ELF-1 (cell line): ENCODE measurements at regions not wholly inside any gene's neighbourhood (a gene's known extent, or its start where the extent isn't known, plus 50 kb on each side); places are given as distances from the start of the nearest gene placed in this dataset.
"Not testable (repeated sequence)": the region's sequence is repeated elsewhere in the genome, so short reads cannot be mapped to it uniquely, and the experiment has no call there.

Experiments
- DNase-seq: peaks from one replicate; pipeline ENCODE4 v3.0.0-alpha.2; 2016; ENCODE audit warnings: low read depth, low spot score

DNA sequence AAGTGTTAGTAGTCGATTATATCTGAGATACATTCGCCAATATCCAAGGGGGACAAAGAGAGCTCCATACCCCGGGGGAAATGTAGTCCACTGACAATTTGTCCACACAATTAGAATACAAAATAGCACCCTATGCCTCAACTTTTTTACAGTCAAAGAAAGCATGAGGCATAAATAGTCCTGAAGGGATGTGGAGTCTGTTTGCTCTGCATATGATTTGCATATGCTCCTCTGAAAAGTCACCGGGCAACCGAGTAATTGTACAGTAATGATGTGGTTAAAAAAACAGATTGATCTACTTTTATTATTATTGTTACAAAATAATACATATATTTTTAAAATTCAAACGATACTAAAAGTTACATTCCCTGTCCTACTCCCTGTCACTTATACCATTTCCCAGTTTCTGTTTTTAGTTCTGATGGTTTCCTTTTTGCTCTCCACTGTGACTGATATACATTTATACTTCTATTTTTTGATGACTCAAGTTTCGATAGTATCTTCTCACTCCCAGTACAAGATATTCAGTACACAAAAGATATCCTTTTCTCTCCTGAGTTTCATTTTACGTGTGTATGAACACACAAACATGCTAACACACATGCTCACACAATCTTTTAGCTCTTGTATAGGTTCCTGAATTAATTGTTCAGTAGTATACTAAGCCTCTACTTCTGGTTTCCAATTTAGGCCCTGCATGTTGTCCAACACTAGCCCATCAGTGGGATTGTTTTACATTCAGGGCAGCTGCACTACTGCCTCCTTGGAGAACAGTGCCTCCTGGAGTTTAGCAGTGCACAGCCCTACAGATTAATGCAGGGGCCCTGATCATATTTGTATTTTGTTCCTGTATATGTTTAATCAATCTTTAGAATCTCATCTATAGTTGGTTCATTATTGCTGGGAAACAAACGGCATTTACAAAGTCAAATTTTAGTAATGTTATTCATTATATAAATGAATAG is 130.9 kb downstream of the TES start:
- no peak for DNase-seq

DNA sequence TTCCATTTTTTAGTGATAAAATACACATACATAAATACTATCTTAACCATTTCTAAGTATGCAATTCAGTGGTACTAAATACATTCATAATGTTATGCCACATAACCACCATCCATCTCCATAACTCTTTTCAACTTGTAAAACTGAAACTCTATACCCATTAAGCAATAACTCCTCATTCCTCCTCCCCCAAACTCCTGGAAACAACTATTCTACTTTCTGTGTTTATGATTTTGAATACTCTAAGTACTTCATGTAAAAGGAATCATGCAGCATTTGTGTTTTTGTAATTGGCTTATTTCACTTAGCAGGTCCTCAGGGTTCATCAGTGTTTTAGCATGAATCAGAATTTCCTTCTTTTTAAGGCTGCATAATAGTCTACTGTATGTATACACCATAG is 131.8 kb downstream of the TES start:
- no peak for DNase-seq

DNA sequence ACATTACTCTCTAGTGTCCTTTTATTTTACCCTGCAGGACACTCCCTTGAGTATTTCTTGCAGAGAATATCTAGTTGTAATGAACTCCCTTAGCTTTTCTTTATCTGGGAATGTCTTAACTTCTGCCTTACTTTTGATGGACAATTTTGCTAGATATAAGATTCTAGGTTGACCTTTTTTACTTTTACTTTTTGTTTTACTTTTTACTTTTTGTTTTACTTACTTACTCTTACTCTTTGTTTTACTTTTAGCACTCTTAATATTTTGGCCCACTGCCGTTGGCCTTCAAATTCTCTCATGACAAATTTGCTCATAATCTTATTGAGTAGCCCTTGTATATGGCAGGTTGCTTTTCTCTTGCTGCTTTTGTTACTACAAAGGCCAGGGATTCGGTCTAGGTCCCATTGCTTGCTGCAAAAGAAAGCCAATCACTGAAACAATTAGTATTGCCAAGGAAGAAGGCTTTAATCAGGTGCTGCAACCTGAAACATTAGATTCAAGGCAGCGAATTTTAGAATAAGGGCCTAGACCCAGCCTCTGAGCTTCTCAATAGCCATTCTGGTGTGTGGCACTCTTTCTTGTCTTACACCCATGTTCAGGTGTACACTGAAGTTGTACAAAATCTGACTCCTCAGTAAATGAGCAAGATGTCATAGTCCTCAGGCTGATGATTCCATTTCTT is 137.0 kb downstream of the TES start:
- no peak for DNase-seq

DNA sequence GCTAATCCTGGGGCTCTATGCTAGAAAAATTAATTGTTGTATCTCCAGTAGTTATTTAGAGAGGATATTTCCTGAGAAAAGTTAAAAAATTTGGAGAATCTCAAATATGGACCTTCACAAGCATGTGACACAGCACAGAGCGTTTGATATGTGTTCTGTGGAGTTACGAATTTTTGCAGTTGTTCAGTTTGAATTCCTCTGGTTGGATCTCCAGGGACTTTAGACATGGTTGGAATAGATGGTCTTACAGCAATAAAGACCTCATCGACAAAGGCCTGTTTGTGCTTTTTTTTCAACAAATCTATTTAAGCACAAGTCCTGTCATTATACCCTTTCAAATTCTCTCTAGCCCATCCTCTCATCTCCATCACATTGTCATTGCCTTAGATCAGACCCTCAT is 138.0 kb downstream of the TES start:
- no peak for DNase-seq

DNA sequence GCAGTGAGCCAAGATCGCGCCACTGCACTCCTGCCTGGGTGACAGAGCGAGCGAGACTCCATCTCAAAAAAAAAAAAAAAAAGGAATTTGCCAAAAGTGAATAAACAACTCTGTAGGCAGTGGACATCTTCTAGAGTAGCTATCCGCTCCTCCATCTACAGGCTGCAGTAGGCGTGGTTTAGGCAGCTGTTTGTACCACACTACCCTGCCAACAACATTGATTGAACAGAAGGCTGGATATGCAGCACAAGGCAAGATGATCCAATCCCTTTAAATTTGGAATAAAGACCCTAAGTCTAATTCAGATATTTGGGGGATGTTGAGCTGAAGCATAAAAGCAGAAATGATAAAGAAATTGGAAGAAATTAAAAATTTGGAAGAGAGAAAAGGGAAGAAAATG is 141.6 kb downstream of the TES start:
- no peak for DNase-seq

DNA sequence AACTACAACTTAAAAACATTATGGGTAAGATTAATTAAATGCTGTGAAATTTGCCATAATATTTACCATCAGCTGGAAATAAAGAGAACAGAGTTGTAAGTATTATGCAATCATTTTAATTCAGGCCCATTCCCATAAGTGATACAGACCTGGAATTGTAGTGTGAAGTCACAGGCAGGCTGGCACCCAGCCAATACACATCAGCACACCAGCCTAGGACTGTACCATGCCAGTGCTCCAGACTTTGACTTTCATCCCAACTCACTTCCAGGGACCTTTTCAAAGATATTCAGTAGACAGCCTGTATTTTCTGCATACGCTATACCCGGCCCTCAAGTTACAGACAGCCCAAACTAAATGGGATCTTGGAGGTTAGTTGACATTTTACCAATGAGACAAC is 143.3 kb downstream of the TES start:
- no peak for DNase-seq

DNA sequence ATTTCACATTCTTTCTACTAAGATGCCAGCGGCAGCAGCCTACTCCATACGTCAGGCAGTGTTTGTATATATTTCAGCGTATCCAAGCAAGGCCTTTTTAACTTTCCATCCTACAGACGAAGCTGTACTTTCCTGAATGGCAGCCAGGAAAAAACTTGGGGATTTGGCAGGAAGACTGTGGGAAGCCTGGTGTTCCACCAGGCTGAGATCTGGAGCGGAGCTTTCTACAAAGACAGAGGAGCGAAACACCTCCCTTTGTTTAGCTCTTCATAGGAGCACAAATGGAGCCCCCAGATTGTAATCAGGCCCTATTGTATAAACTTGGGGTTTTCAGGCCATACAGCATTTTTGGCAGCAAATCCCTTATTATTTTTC is 143.8 kb downstream of the TES start:
- peak; percentile 5 for DNase-seq

DNA sequence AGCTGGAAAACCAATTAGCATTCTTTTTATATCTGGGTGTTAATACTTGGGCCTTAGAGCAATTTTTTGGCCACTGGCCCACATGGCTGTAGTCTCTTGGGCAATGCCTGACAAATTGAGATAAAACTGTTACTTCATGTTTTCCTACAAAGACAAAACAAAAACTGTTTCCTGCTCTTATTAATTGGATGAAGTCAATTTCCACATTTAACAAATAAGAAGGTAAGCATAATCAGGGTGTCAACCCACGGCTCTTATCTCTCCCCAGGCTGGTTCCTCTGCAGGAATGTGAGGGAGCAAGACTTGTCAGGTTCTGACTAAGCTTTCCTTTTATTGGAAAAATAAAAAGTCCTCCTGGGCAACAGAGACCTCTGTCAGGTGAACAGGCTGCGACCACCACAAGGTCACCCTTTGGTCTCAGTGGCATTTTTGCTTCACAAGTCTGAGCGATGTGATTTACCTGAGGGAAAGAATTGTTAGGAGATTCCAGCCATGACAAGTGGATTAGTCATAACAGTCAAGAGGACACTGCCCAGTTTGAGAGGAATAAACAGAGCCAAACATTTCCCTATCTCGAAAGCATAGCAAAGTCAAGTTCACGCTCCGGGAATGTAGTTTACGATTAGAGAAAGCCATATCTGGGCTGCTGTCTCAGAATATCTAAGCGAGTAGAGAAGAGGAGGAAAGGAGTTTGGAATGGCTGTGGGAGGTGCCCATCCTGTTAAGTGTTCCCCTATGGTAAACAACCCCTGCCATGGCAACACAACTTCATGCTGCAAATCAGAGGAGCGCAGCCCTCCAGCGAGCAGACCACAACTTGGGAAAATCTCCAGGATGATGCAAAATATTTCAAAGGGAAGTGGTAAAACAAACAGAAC is 144.4 kb downstream of the TES start:
- peak; percentile 71 for DNase-seq

DNA sequence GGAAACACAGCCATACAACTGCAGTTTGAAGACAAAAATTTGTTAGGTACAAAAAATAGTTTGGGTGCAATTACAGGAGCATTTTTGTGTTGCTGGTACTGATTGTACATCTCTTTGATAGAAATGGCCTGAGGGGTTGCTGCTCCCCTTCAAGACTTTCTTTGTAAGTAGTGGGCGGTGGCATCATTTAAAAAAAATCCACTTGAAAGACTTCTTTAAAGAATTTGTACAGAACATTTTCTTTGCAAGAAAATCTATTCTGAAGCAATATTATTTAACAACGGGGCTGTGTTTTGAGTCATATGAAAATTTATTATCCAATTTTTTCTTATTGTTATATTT is 144.1 kb upstream of the CAV2 start:
- DNase-seq, result no peak

DNA sequence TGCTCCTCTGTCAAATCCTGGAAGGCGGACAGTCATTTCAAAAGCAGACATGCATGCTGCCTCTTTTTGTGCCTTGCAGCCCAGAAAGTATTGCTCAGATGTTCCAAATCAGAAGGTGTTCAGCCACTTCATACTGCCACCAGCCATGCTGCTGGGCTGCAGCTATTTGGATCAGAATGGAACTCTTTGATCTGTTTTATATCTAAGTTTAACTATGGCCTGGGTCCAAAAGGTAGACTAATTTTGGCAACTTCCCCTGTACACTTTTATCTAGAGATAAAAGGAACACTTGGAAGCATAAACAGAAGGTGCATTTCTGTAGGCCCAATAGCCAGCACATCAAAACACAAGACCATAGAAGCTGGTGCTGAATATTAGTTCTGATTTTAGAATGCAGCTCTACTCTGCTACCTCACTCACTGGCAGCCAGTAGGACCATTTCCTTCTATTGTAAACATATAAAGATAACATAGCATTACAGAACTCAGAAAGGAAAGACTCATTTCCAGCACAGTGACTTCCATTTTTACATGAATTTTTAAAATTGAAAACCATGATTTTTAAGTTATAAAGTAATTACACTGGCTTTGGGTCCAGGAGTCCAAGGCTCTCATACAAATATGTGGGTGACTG is 143.1 kb upstream of the CAV2 start:
- no peak for DNase-seq

DNA sequence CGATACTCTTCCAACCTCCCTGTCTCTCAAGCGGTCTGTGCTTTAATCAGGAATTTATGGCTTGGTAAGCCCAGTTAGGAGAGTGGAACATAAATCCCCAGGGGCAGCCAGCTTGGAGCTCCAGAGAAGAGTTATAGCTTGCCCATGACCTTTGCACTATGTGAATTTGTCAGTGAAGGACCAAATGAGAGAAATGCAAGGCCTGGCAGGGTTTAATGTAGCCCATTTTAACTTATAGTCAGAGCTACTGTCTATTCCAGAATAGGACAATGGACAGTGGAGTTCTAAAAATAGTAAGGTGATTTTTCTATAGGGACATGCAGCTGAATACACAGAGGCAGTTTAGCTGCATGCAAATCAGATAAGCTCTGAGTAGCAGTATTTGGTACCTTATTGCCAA is 142.6 kb upstream of the CAV2 start:
- DNase-seq, result no peak

DNA sequence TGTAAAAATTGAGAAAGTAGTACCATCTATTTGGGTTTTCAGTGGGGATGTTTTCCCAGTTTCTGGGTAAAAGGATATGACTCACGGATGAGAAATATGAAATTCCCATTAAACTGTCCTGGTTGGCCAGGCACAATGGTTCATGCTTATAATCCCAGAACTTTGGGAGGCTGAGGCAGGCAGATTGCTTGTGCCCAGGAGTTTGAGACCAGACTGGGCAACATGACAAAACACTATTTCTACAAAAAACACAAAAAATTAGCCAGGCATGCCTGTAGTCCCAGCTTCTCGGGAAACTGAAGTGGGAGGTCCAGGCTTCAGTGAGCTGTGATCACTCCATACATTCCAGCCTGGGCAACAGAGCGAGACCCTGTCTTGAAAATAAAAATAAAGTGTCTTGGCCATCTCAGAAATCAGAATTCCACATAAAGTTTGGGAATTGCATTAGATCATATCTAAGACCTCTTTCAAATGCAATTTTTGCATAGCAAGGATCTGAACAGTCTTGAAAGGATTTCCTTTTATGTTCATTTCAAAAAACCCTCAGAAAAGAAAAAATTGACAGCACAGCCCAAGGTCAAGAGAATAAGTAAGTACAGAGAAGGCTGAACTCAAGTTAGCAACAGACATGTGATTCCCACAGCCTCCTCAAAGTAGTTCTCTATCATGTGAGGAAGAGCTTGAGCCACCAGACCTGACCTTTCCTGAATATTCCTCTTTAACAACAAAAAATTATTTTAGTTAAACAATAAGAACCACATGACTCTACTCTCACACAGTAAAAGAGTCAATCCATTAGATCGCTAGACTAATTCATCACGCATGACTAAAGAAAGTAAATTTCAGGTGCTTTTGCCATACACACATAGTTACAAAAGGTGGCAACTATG is 141.5 kb upstream of the CAV2 start:
- DNase-seq, result no peak

DNA sequence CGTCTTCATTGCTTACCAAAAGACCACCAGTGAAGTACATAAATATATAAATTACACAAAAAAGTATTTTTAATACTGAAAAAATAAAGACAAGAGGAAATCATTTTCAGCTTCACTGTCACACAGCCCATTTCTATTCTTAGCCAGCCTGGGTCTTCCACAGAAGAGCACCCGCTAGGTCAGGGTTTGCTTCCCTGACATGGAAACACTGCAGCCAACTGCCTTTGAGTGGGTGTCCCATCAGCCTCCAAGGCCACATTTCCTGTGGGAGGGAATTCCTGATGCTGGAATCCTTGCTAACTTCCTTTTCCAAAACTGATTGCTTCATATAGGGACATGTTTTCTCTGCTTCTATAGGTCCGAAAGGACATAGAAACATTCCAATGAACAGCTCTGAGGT is 137.8 kb upstream of the CAV2 start:
- DNase-seq, result no peak

DNA sequence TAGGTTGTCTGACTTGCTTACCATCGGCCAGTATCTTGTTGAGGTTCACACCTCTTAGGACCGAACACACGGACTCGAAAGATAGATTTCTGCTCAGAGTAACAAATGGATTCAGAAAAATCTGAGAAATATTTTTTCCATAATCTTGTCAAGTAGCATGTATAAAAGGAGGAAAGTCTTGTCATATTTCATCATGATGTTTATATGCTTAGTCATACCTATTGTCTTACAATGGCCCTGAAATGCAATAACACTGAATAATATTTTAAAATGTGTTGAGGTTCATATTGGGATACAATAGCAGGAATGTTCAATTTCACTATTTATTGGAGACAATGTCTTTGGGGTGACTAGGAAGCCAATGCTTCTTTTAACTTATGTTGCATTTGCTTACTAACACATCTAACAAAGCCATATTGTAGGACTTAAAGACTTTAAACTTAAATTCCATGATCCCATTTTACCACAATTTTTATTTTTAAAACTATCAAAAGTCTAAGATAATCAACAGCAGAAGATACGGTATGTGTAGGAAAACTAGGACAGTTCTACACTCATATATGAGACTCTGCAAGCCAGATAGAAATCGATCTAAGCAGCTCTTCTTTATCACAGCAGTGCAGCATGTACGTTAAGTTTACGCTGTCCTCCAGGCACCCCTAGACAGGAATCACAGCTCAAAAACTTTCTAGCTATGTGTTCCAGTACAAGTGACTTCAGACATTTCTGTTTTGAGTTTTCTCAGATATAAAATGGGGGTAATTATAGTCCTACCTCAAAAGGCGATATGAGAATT is 135.7 kb upstream of the CAV2 start:
- no peak for DNase-seq

DNA sequence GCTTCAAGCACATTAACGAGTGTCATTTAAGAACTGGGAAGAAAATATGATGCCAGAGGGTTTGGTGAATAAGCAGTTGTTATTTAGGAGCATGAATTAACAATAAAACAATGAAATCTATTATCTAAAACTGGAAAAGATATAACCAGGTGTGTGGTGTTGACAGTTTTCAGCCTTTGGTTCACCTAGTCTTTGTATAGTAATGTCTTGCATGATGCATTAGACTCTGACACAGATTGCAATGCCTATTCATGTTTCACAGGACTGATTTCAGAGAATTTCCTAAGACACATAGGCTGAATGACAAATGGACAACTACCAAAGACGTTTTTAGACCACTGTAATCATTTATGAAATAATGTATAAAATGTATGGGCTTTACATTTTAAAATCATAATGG is 135.1 kb upstream of the CAV2 start:
- DNase-seq, result no peak

DNA sequence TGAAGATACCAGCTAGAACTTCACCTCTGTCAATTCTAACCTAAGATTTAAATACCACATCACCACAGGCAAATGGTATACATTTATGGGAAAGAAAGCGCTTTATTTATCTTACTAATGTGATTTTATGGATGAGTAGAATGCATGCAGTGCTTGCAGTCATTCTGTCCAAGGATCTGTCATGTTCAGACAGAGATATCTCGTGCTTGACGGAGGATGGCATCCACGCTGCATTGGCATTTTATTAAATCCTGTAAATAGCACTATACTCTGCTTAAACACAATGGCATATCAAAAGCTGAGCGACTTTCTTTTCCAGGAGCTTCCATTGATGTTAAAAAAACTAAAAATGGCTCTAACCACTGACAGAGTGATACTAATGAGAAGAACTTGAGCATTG is 133.7 kb upstream of the CAV2 start:
- no peak for DNase-seq

DNA sequence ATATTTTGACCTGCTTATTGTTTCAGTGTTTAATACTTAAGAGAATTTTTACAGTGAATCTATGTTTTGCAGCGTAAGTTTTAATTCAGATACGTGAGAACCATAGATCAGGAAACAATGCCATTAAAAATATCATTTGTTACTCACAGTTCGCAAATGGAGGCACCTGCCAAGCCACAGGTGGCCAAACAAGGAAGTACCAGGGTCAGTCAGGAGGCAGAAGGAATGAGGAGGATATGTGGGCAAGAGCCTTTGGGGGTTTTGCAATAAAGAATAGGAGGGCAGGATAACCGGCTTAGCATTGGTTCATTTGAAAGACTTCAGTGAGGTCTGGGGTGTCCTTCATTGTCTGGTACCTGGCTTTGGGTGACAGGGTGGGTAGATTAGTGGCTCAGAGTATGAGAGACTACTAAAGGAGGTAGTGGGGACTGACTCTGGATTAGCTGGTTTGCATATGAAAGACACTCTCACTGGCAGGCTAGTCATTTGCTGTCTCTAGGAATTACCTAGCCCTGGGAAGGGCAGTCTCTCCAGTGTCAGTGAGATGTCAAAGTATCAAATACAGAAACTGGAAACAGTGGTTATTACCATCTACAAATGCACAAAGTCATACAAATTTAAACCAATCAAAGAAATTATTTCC is 132.2 kb upstream of the CAV2 start:
- DNase-seq, result peak; percentile 10

DNA sequence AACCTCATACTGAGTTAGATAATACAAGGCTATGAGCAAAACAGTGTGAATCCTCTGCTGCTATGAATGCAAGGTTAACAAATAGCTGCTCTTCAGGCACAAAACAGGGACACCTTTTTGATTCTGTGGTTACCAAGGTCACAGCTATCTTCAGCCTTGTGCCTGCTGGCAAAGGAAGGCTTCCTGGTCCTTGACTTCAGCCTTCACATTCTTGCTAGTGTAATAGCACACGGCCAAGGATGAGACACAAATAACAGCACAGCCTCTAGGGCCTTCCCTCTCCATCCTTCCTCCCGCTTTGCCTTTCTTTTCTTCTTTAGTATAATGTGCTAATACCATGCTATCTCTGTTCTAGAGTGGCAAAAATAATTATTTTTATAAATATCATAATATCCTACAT is 130.6 kb upstream of the CAV2 start:
- no peak for DNase-seq

DNA sequence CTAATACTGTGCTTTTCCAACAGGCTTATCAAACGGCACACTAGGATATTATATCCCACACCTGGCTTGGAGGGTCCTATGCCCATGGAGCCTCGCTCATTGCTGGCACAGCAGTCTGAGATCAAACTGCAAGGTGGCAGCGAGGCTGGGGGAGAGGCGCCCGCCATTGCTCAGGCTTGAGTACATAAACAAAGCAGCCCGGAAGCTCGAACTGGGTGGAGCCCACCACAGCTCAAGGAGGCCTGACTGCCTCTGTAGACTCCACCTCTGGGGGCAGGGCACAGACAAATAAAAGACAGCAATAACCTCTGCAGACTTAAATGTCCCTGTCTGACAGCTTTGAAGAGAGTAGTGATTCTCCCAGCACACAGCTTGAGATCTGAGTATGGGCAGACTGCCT is 128.0 kb upstream of the CAV2 start:
- not testable (repeated sequence) for DNase-seq
